GM12878 (cell line): ENCODE measurements at regions not wholly inside any gene's neighbourhood (a gene's known extent, or its start where the extent isn't known, plus 50 kb on each side); places are given as distances from the start of the nearest gene placed in this dataset.

Experiments
- ATAC-seq: fragments of 200-7000 bp; cut with Tn5 transposase; 3 replicates; pipeline ENCODE4 v1.9.1; 2020; ENCODE audit warnings: mild to moderate bottlenecking, moderate library complexity
- BruUV-seq: library from RNA; stranded (reverse); fragments of 400-500 nt; replicated peaks from 2 replicates; lab custom pipeline; 2021; lab: Mats Ljungman, UMichigan
- CTCF ChIA-PET: fragments of 300-600 bp; sonication (Branson Sonifier 250); formaldehyde crosslinking; extraction: SDS; loops from one replicate; lab custom pipeline; 2021; ENCODE audit warnings: inconsistent platforms; lab: Yijun Ruan, JAX
- POLR2A ChIA-PET: fragments of 350-600 bp; formaldehyde crosslinking; extraction: SDS; loops from one replicate; lab custom pipeline; 2021; ENCODE audit warnings: inconsistent platforms; lab: Charles Lee
- RAD21 ChIA-PET: fragments of 300-600 bp; sonication (Branson Sonifier 250); formaldehyde crosslinking; loops from one replicate; lab custom pipeline; 2023; ENCODE audit warnings: antibody characterized with exemption; ENCODE audit not compliant: unreplicated experiment; lab: Charles Lee
- SMC1A ChIA-PET: fragments of 300-600 bp; sonication (Branson Sonifier 250); formaldehyde crosslinking; loops from one replicate; lab custom pipeline; 2023; ENCODE audit not compliant: unreplicated experiment, uncharacterized antibody; lab: Charles Lee
- DNase-seq: peaks from one replicate; pipeline ENCODE4 v3.0.0-alpha.2; 2011; ENCODE audit warnings: low read depth, low spot score
- FAIRE-seq: peaks from 3 replicates; lab custom pipeline; 2011; peaks lifted over from hg19 to GRCh38; lab: Jason Lieb, UNC
- H2AFZ ChIP-seq: 2 replicates; pipeline ENCODE4 v1.6.0; 2011; ENCODE audit warnings: low read depth, low read length, control low read depth; ENCODE audit not compliant: control insufficient read depth
- H3K27ac ChIP-seq: 2 replicates; pipeline ENCODE4 v1.5.1; 2011; ENCODE audit warnings: control low read depth; ENCODE audit not compliant: control insufficient read depth, insufficient read depth
- H3K27me3 ChIP-seq, 2 experiments: replicated peaks in 1 of 2; 2 replicates each; pipeline versions ENCODE4 v1.6.0 to v1.6.1; 2011; ENCODE audit warnings: low read length in 1 of 2; ENCODE audit not compliant: control insufficient read depth in 2 of 2, insufficient read depth in 2 of 2
- H3K36me3 ChIP-seq, 2 experiments: 2 replicates each; pipeline ENCODE4 v1.5.1; 2011; ENCODE audit warnings: low read length in 1 of 2; ENCODE audit not compliant: control insufficient read depth in 2 of 2, insufficient read depth in 2 of 2
- H3K4me1 ChIP-seq: 2 replicates; pipeline ENCODE4 v1.6.1; 2011; ENCODE audit warnings: mild to moderate bottlenecking, low read length, moderate library complexity, mixed read lengths; ENCODE audit not compliant: control insufficient read depth, insufficient read depth
- H3K4me2 ChIP-seq: 2 replicates; pipeline ENCODE4 v1.6.0; 2011; ENCODE audit warnings: control low read depth; ENCODE audit not compliant: control insufficient read depth, insufficient read depth
- H3K4me3 ChIP-seq: fragments of 200-600 bp; sonication (generic); 2 replicates; pipeline ENCODE4 v1.5.1; 2016
- H3K79me2 ChIP-seq: 2 replicates; pipeline ENCODE4 v1.6.0; 2011; ENCODE audit warnings: low read length; ENCODE audit not compliant: control insufficient read depth, insufficient read depth
- H3K9ac ChIP-seq: 2 replicates; pipeline ENCODE4 v1.8.0; 2011; ENCODE audit warnings: low read length, control low read depth, mixed read lengths; ENCODE audit not compliant: control insufficient read depth, insufficient read depth
- H3K9me3 ChIP-seq: replicated peaks from 3 replicates; pipeline ENCODE4 v1.5.1; 2011; ENCODE audit warnings: mild to moderate bottlenecking, low read length; ENCODE audit not compliant: control insufficient read depth, insufficient read depth
- H4K20me1 ChIP-seq: 2 replicates; pipeline ENCODE4 v1.6.0; 2011; ENCODE audit not compliant: control insufficient read depth, insufficient read depth
- BCL11A ChIP-seq: IDR thresholded peaks from 2 replicates; pipeline ENCODE4 v1.6.1; 2011; ENCODE audit warnings: low read depth, low read length
- ESRRA ChIP-seq: IDR thresholded peaks from 2 replicates; pipeline ENCODE4 v1.6.1; 2012; ENCODE audit warnings: mild to moderate bottlenecking, low read length, improper control_type of control experiment
- ETV6 ChIP-seq, 2 experiments: fragments of 450-650 bp in 1 of 2; IDR thresholded peaks in 1 of 2; conservative IDR thresholded peaks in 1 of 2; 2 replicates each; pipeline ENCODE4 v1.6.1; 2014; ENCODE audit warnings: antibody characterized with exemption in 1 of 2, borderline replicate concordance in 1 of 2, low read depth in 1 of 2, mild to moderate bottlenecking in 1 of 2, moderate library complexity in 1 of 2
- KDM1A ChIP-seq: fragments of 200-600 bp; sonication (generic); IDR thresholded peaks from 2 replicates; pipeline ENCODE4 v1.6.1; 2016; ENCODE audit warnings: borderline replicate concordance
- MEF2B ChIP-seq: fragments of 450-650 bp; IDR thresholded peaks from 2 replicates; pipeline ENCODE4 v1.6.1; 2018; ENCODE audit warnings: mild to moderate bottlenecking, moderate library complexity; ENCODE audit not compliant: partially characterized antibody, poor library complexity, severe bottlenecking
- MYB ChIP-seq: fragments of 150-350 bp; IDR thresholded peaks from 2 replicates; pipeline ENCODE4 v1.6.1; 2014; ENCODE audit warnings: mild to moderate bottlenecking, low read depth, low read length, borderline replicate concordance
- NKRF ChIP-seq: fragments of 450-650 bp; conservative IDR thresholded peaks from 2 replicates; pipeline ENCODE4 v1.6.1; 2017; ENCODE audit warnings: mild to moderate bottlenecking, moderate library complexity
- PBX3 ChIP-seq: IDR thresholded peaks from 2 replicates; pipeline ENCODE4 v1.6.1; 2011; ENCODE audit warnings: mild to moderate bottlenecking, low read depth, low read length, moderate library complexity; ENCODE audit not compliant: insufficient replicate concordance
- SUPT20H ChIP-seq: IDR thresholded peaks from 2 replicates; pipeline ENCODE4 v1.6.1; 2011; ENCODE audit warnings: low read depth, mild to moderate bottlenecking, low read length, moderate library complexity, borderline replicate concordance; ENCODE audit not compliant: control insufficient read depth
- TCF7 ChIP-seq: IDR thresholded peaks from 2 replicates; pipeline ENCODE4 v1.6.1; 2014; ENCODE audit warnings: antibody characterized with exemption, borderline replicate concordance
- ZNF592 ChIP-seq: fragments of 450-650 bp; IDR thresholded peaks from 2 replicates; pipeline ENCODE4 v1.6.1; 2017; ENCODE audit warnings: mild to moderate bottlenecking, moderate library complexity
- WGBS: methylation state at CpG from one replicate; pipeline ENCODE4 v1.1.6; 2016; ENCODE audit warnings: low lambda C conversion rate; ENCODE audit not compliant: insufficient replicate concordance, insufficient coverage; ENCODE audit errors: missing lambda C conversion rate; 5-methylcytosine and 5-hydroxymethylcytosine counted together
- in situ Hi-C: fragments of 300-500 bp; cut with MboI; formaldehyde crosslinking; loops from 9 replicates; pipeline ENCODE4 v1.14.3; 2018; ENCODE audit warnings: mixed read lengths
- intact Hi-C: fragments of 100-400 bp; cut with micrococcal nuclease; formaldehyde crosslinking; loops from one replicate; pipeline ENCODE4 v1.14.2; 2022; ENCODE audit not compliant: unreplicated experiment

GRCh38 chr5:44051591-44051990 is 337.6 kb downstream of the FGF10 start:
- no peaks in the 10 kb centered on the region for H4K20me1 ChIP-seq
- ATAC-seq (no peak), DNase-seq (no peak)
- H3K9ac ChIP-seq: no peak overlapping the region
- intact Hi-C loops (no loop called here), in situ Hi-C loops (no loop called here)
- H3K4me2 ChIP-seq: no peak overlapping the region
- no peaks in the 10 kb centered on the region for H3K36me3 ChIP-seq
- H3K9me3 ChIP-seq: no peaks in the 10 kb centered on the region
- POLR2A ChIA-PET: no interaction called here
- CTCF ChIA-PET: no interaction called here
- 26% methylated on average over 2 of the region's 2 CpGs for WGBS
- TF ChIP-seq ETV6 (conservative IDR thresholded peaks at IDR 0.05 in 1 of 2, IDR thresholded peaks at IDR 0.05 in 1 of 2; ENCODE audit: borderline replicate concordance in 1 of 2, low read depth in 1 of 2): no peak
- TF ChIP-seq ESRRA: no peak
- no peak for TF ChIP-seq MYB
- no peak for TF ChIP-seq NKRF
- TF ChIP-seq SUPT20H: no peak
- TF ChIP-seq PBX3: no peak
- TF ChIP-seq ZNF592: no peak
- TF ChIP-seq BCL11A: no peak
- no peak for TF ChIP-seq TCF7
- TF ChIP-seq KDM1A: no peak
- no peak for TF ChIP-seq MEF2B
- TF ChIP-seq, all 136 proteins: peak for 0
- H2AFZ ChIP-seq: no peak overlapping the region
- H3K4me1 ChIP-seq: no peaks in the 10 kb centered on the region
- H3K79me2 ChIP-seq: no peaks in the 10 kb centered on the region
- no peak overlapping the region for H3K4me3 ChIP-seq
- ChIA-PET RAD21 (no interaction called here), SMC1A (no interaction called here)
- no peak for FAIRE-seq
- H3K27ac ChIP-seq: no peak overlapping the region
- no peaks in the 10 kb centered on the region for H3K27me3 ChIP-seq
- no TSS peak for BruUV-seq
